ENCODE measurements at regions not wholly inside any gene's neighbourhood (a gene's known extent, or its start where the extent isn't known, plus 50 kb on each side); places are given as distances from the start of the nearest gene placed in this dataset.

GRCh38 chr10:107631876-107632275, 467.4 kb upstream of the SORCS1 start:
- TF ChIP-seq, protein P1, sequence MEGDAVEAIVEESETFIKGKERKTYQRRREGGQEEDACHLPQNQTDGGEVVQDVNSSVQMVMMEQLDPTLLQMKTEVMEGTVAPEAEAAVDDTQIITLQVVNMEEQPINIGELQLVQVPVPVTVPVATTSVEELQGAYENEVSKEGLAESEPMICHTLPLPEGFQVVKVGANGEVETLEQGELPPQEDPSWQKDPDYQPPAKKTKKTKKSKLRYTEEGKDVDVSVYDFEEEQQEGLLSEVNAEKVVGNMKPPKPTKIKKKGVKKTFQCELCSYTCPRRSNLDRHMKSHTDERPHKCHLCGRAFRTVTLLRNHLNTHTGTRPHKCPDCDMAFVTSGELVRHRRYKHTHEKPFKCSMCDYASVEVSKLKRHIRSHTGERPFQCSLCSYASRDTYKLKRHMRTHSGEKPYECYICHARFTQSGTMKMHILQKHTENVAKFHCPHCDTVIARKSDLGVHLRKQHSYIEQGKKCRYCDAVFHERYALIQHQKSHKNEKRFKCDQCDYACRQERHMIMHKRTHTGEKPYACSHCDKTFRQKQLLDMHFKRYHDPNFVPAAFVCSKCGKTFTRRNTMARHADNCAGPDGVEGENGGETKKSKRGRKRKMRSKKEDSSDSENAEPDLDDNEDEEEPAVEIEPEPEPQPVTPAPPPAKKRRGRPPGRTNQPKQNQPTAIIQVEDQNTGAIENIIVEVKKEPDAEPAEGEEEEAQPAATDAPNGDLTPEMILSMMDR (IDR thresholded peaks at IDR 0.05), result no peak
- no peak for TF ChIP-seq EP300 (IDR thresholded peaks at IDR 0.05)

Data from ovary (tissue), 3 donors.